HepG2 (cell line): ENCODE measurements at regions not wholly inside any gene's neighbourhood (a gene's known extent, or its start where the extent isn't known, plus 50 kb on each side); places are given as distances from the start of the nearest gene placed in this dataset.

Source experiments
- ARNT2 ChIP-seq: sonication (generic); formaldehyde crosslinking; IDR thresholded peaks from 2 replicates; pipeline ENCODE4 v1.8.0; 2022; ENCODE audit warnings: mild to moderate bottlenecking, low read depth, missing genetic modification reagents, moderate library complexity
- CREM ChIP-seq, 2 experiments: sonication (generic) in 1 of 2; formaldehyde crosslinking in 1 of 2; IDR thresholded peaks; 2 replicates each; pipeline versions ENCODE4 v1.4.0 to v1.6.1; 2016 to 2020; ENCODE audit warnings: antibody characterized with exemption in 1 of 2, mild to moderate bottlenecking in 1 of 2, missing genetic modification reagents in 1 of 2
- FOSL2 ChIP-seq: sonication (generic); formaldehyde crosslinking; IDR thresholded peaks from 2 replicates; pipeline ENCODE4 v1.4.0; 2020; ENCODE audit warnings: missing genetic modification reagents
- FOXJ3 ChIP-seq: sonication (generic); formaldehyde crosslinking; IDR thresholded peaks from 2 replicates; pipeline ENCODE4 v1.4.0; 2020; ENCODE audit warnings: missing genetic modification reagents, mild to moderate bottlenecking, borderline replicate concordance
- KLF16 ChIP-seq, 2 experiments: sonication (generic) in 1 of 2; formaldehyde crosslinking in 1 of 2; IDR thresholded peaks; 2 replicates each; pipeline versions ENCODE4 v1.6.1 to v1.8.0; 2016 to 2023; ENCODE audit warnings: missing genetic modification reagents in 2 of 2, missing compliant biosample characterization in 1 of 2
- MAZ ChIP-seq, 2 experiments: sonication (generic) in 1 of 2; formaldehyde crosslinking in 1 of 2; IDR thresholded peaks; 2 replicates each; pipeline versions ENCODE4 v1.5.0 to v1.6.1; 2012 to 2020; ENCODE audit warnings: low read depth in 2 of 2, mild to moderate bottlenecking in 2 of 2, borderline replicate concordance in 1 of 2, improper control_type of control experiment in 1 of 2, low read length in 1 of 2, missing genetic modification reagents in 1 of 2, moderate library complexity in 1 of 2
- NR2F2 ChIP-seq: IDR thresholded peaks from 2 replicates; pipeline ENCODE4 v1.6.1; 2012; ENCODE audit warnings: low read depth, inconsistent platforms, borderline replicate concordance
- PPARG ChIP-seq: conservative IDR thresholded peaks from 2 replicates; pipeline ENCODE4 v1.6.1; 2016; ENCODE audit warnings: missing biosample characterization, missing genetic modification reagents
- PRMT3 ChIP-seq: sonication (generic); formaldehyde crosslinking; IDR thresholded peaks from 2 replicates; pipeline ENCODE4 v1.8.1; 2022; ENCODE audit warnings: low read depth, mild to moderate bottlenecking, moderate library complexity, missing genetic modification reagents, borderline replicate concordance
- SMAD9 ChIP-seq: sonication (generic); formaldehyde crosslinking; IDR thresholded peaks from 2 replicates; pipeline ENCODE4 v1.5.1; 2020; ENCODE audit warnings: mild to moderate bottlenecking, missing genetic modification reagents
- SPEN ChIP-seq: sonication (generic); formaldehyde crosslinking; IDR thresholded peaks from 2 replicates; pipeline ENCODE4 v1.5.1; 2020; ENCODE audit warnings: low read depth, mild to moderate bottlenecking, missing genetic modification reagents
- TP53 ChIP-seq: sonication (generic); formaldehyde crosslinking; conservative IDR thresholded peaks from 2 replicates; pipeline ENCODE4 v1.4.0; 2020; ENCODE audit warnings: missing genetic modification reagents
- ZFP36 ChIP-seq: fragments of 150-350 bp; IDR thresholded peaks from 2 replicates; pipeline ENCODE4 v1.6.1; 2018; ENCODE audit warnings: borderline replicate concordance, low read length, low read depth; ENCODE audit not compliant: partially characterized antibody
- ZKSCAN1 ChIP-seq: fragments of 150-350 bp; IDR thresholded peaks from 2 replicates; pipeline ENCODE4 v1.6.1; 2014; ENCODE audit warnings: low read length
- ZNF224 ChIP-seq: sonication (generic); formaldehyde crosslinking; IDR thresholded peaks from 2 replicates; pipeline ENCODE4 v1.5.0; 2020; ENCODE audit warnings: mild to moderate bottlenecking, missing genetic modification reagents
- ZNF33B ChIP-seq: sonication (generic); formaldehyde crosslinking; IDR thresholded peaks from 2 replicates; pipeline ENCODE4 v1.5.1; 2020; ENCODE audit warnings: mild to moderate bottlenecking, missing genetic modification reagents
- ZNF564 ChIP-seq: sonication (generic); formaldehyde crosslinking; IDR thresholded peaks from 2 replicates; pipeline ENCODE4 v1.8.1; 2023; ENCODE audit warnings: mild to moderate bottlenecking, missing genetic modification reagents
- ZNF572 ChIP-seq: sonication (generic); formaldehyde crosslinking; IDR thresholded peaks from 2 replicates; pipeline ENCODE4 v1.5.1; 2020; ENCODE audit warnings: mild to moderate bottlenecking, missing genetic modification reagents
- ZNF766 ChIP-seq: sonication (generic); formaldehyde crosslinking; IDR thresholded peaks from 2 replicates; pipeline ENCODE4 v1.5.0; 2020; ENCODE audit warnings: missing genetic modification reagents, borderline replicate concordance
- ZSCAN30 ChIP-seq: sonication (generic); formaldehyde crosslinking; IDR thresholded peaks from 2 replicates; pipeline ENCODE4 v1.5.0; 2020; ENCODE audit warnings: mild to moderate bottlenecking, missing genetic modification reagents
- TF ChIP-seq, protein P1 (sequence below): conservative IDR thresholded peaks from 2 replicates; pipeline ENCODE4 v1.6.1; 2018; ENCODE audit warnings: missing genetic modification reagents
- TF ChIP-seq, protein P2 (sequence below): sonication (generic); formaldehyde crosslinking; IDR thresholded peaks from 2 replicates; pipeline ENCODE4 v1.8.0; 2022; ENCODE audit warnings: mild to moderate bottlenecking, missing genetic modification reagents

DNA sequence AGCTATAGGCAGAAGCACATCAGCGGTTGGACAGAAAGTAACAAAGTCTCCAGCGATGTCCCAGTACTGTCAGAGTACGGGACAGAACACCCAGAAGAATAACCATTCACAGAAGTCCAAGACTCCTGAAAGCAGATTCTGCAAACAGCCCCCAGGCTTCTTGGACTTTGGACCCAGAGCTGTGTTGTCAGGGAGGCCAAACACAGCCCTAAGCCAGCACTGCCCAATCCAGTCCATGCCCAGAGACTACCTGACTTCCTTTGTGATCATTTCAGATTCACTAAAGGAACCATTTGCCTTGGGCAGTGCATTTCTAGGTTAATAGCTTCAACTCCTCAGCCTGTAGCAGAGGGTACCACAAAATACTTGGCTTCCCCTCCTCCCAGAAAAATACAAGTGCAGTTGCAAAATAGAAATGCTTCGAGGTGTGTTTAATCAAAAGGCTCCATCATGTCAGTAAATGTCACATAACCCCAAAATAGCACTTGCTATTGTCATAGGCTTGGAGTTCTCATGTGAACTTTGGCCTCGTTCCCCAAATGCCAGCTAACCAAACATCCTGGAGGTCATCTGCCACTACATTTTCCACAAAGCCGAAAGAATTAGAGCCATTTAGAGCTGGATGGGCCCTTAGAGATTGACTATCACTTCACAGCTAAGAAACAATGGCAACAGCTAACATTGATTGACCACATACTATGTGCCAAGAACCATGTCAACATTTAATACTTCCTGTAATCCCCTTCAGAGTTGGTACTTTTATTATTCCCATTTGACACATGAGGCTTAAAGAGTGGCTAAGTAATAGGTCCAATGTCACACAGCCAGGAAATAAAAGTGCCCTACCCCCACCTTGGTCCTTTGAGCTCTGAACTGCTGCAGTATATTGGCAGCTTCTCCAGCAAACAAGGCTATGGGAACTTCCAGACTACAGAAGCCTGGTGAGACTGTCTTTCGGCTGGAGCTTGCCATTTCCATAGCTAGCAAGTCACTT lies 329.9 kb downstream of the FOXO1 start (continued):
- no peak for TF ChIP-seq PRMT3 (CRISPR knock-in tag)
- TF ChIP-seq ZNF766 (CRISPR knock-in tag) = no peak
- no peak for TF ChIP-seq ZFP36
- no peak for TF ChIP-seq ZKSCAN1
- no peak for TF ChIP-seq SMAD9 (CRISPR knock-in tag)
- TF ChIP-seq SPEN (CRISPR knock-in tag) = no peak
- no peak for TF ChIP-seq ZSCAN30 (CRISPR knock-in tag)
- no peak for TF ChIP-seq KLF16 (CRISPR knock-in tag; IDR thresholded peaks at IDR 0.05)
- no peak for TF ChIP-seq ARNT2 (CRISPR knock-in tag)
- no peak for TF ChIP-seq ZNF572
- 0 out of 2 replicates have a peak, but pooled peaks have one; percentile 29 for TF ChIP-seq MAZ (IDR thresholded peaks at IDR 0.05; ENCODE audit: borderline replicate concordance, low read depth, low read length)
- 0 out of 2 replicates have a peak, but pooled peaks have one; percentile 49 for TF ChIP-seq MAZ (CRISPR knock-in tag; IDR thresholded peaks at IDR 0.05; ENCODE audit: low read depth)
- TF ChIP-seq, protein P1, sequence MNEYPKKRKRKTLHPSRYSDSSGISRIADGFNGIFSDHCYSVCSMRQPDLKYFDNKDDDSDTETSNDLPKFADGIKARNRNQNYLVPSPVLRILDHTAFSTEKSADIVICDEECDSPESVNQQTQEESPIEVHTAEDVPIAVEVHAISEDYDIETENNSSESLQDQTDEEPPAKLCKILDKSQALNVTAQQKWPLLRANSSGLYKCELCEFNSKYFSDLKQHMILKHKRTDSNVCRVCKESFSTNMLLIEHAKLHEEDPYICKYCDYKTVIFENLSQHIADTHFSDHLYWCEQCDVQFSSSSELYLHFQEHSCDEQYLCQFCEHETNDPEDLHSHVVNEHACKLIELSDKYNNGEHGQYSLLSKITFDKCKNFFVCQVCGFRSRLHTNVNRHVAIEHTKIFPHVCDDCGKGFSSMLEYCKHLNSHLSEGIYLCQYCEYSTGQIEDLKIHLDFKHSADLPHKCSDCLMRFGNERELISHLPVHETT (CRISPR knock-in tag) = no peak
- no peak for TF ChIP-seq TP53 (CRISPR knock-in tag)
- no peak for TF ChIP-seq ZNF224
- peak; percentile 56; the same call in 1 of the 2 replicates for TF ChIP-seq CREM (IDR thresholded peaks at IDR 0.05)
- TF ChIP-seq CREM (CRISPR knock-in tag; IDR thresholded peaks at IDR 0.05) = no peak
- no peak for TF ChIP-seq ZNF33B (CRISPR knock-in tag)
- peak; percentile 10; the same call in 1 of the 2 replicates for TF ChIP-seq ZNF564
- TF ChIP-seq, protein P2, sequence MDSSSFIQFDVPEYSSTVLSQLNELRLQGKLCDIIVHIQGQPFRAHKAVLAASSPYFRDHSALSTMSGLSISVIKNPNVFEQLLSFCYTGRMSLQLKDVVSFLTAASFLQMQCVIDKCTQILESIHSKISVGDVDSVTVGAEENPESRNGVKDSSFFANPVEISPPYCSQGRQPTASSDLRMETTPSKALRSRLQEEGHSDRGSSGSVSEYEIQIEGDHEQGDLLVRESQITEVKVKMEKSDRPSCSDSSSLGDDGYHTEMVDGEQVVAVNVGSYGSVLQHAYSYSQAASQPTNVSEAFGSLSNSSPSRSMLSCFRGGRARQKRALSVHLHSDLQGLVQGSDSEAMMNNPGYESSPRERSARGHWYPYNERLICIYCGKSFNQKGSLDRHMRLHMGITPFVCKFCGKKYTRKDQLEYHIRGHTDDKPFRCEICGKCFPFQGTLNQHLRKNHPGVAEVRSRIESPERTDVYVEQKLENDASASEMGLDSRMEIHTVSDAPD (CRISPR knock-in tag) = peak; percentile 46; the same call in 1 of the 2 replicates
- TF ChIP-seq PPARG (CRISPR knock-in tag) = peak; percentile 83
- TF ChIP-seq NR2F2 = no peak; the same call in 1 of the 2 replicates
- no peak for TF ChIP-seq FOXJ3 (CRISPR knock-in tag)
- no peak; the same call in none of the 2 replicates for TF ChIP-seq FOSL2 (CRISPR knock-in tag)
